ENCODE measurements at regions not wholly inside any gene's neighbourhood (a gene's known extent, or its start where the extent isn't known, plus 50 kb on each side); places are given as distances from the start of the nearest gene placed in this dataset.

- no peak for TF ChIP-seq ZSCAN25 (CRISPR knock-in tag; IDR thresholded peaks at IDR 0.05)
- TF ChIP-seq ZUFSP (CRISPR knock-in tag; IDR thresholded peaks at IDR 0.05; ENCODE audit: borderline replicate concordance), result no peak
- no peak for TF ChIP-seq KMT2A (CRISPR knock-in tag; IDR thresholded peaks at IDR 0.05)
Measured at GRCh38 chr6:150478656-150479545, 110.1 kb downstream of the IYD start (continued).

DNA sequence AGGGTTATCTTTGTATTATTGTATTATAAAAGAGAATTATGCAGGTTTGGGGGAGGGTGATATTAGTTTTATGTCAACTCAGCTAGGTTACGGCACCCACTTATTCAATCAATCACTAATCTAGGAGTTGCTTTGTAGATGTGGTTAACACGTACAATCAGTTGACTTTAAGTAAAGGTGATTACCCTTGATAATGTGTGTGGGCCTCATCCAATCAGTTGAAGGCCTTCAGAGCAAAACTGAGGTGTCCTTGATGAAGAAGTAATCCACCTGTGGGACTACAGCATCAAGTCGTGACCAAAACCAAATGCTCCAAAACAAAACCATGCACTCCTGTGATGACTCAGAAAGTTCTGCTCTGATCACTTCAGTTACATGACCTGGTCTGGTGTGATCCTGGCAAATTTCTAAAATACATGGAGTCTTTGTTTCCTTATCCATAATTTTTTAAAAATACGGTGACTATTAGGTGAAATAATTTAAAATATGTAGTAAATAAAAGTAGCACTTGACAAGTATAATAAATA, 114.1 kb downstream of the IYD start:
- TF ChIP-seq ZNF33A (CRISPR knock-in tag; IDR thresholded peaks at IDR 0.05; ENCODE audit: borderline replicate concordance), result no peak
- no peak for TF ChIP-seq NR1H2 (CRISPR knock-in tag; IDR thresholded peaks at IDR 0.05; ENCODE audit: borderline replicate concordance, low read depth)
- TF ChIP-seq ZNF20 (CRISPR knock-in tag; IDR thresholded peaks at IDR 0.05), result no peak
- no peak for TF ChIP-seq GMEB1 (CRISPR knock-in tag; IDR thresholded peaks at IDR 0.05; ENCODE audit: borderline replicate concordance)
- TF ChIP-seq, protein P1, sequence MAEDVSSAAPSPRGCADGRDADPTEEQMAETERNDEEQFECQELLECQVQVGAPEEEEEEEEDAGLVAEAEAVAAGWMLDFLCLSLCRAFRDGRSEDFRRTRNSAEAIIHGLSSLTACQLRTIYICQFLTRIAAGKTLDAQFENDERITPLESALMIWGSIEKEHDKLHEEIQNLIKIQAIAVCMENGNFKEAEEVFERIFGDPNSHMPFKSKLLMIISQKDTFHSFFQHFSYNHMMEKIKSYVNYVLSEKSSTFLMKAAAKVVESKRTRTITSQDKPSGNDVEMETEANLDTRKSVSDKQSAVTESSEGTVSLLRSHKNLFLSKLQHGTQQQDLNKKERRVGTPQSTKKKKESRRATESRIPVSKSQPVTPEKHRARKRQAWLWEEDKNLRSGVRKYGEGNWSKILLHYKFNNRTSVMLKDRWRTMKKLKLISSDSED (CRISPR knock-in tag; IDR thresholded peaks at IDR 0.05), result no peak
- TF ChIP-seq ZNF232 (CRISPR knock-in tag; IDR thresholded peaks at IDR 0.05; ENCODE audit: borderline replicate concordance), result no peak
- BruUV-seq (replicated peaks), result no TSS peak
- POLR2A ChIA-PET, result no interaction called here
- no peak overlapping the region for H3K4me3 ChIP-seq (replicated peaks in 1 of 3; ENCODE audit: insufficient read depth in 1 of 3, low read depth in 2 of 3, low read length in 3 of 3)
- H3K9ac ChIP-seq (ENCODE audit: insufficient read depth, low read depth, low read length), result no peak overlapping the region
- in situ Hi-C loops (cut with HindIII; ENCODE audit: extremely low pct_ligation_motif_present, low pct_unique_long_range_greater_than_20kb) (no loop called here), intact Hi-C loops (cut with micrococcal nuclease; ENCODE audit: unreplicated experiment) (no loop called here)
- no peaks in the 10 kb centered on the region for H3K9me3 ChIP-seq (ENCODE audit: low read length)
- no peak for DNase-seq (ENCODE audit: low spot score)
- H2AFZ ChIP-seq (ENCODE audit: low read length), result no peak overlapping the region
- H3K4me2 ChIP-seq (ENCODE audit: low read depth, low read length), result no peak overlapping the region
- no peaks in the 10 kb centered on the region for H3K79me2 ChIP-seq (ENCODE audit: insufficient read depth, low read length)
- peaks cover 0 to 3% of the 10 kb centered on the region in 2 experiments; a peak in 1 of 5 replicates for H3K27me3 ChIP-seq (ENCODE audit: control insufficient read depth in 1 of 2, insufficient read depth in 2 of 2, low read length in 2 of 2)
- no peak for FAIRE-seq
- no peaks in the 10 kb centered on the region for H4K20me1 ChIP-seq (ENCODE audit: insufficient read depth, low read length)
- H3K36me3 ChIP-seq (replicated peaks in 1 of 2; ENCODE audit: control insufficient read depth in 1 of 2, insufficient read depth in 2 of 2, low read length in 2 of 2), result no peaks in the 10 kb centered on the region
- no peak for ATAC-seq
- no peak overlapping the region for H3K27ac ChIP-seq (ENCODE audit: extremely low read length, insufficient read depth, low read length)
- WGBS (ENCODE audit: low lambda C conversion rate), result 32% methylated on average over 4 of the region's 4 CpGs
- CTCF ChIA-PET (ENCODE audit: low intra/inter-chr PET ratio, low total read pairs), result no interaction called here
- H3K4me1 ChIP-seq (ENCODE audit: insufficient read depth, low read length), result no peaks in the 10 kb centered on the region

All from HepG2 (cell line).